B cell (primary cell): ENCODE measurements at regions not wholly inside any gene's neighbourhood (a gene's known extent, or its start where the extent isn't known, plus 50 kb on each side); places are given as distances from the start of the nearest gene placed in this dataset.

Experiments used
- ATAC-seq: fragments of 200-7000 bp; cut with Tn5 transposase; one replicate; pipeline ENCODE4 v1.10.0; 2021; ENCODE audit warnings: low read depth, mild to moderate bottlenecking, moderate number of reproducible peaks, moderate library complexity
- CTCF ChIA-PET: fragments of 350-600 bp; sonication (Branson Sonifier 250); formaldehyde crosslinking; loops from one replicate; lab custom pipeline; 2021; ENCODE audit warnings: antibody characterized with exemption, inconsistent platforms; lab: Charles Lee
- POLR2A ChIA-PET: fragments of 350-600 bp; sonication (Branson Sonifier 250); formaldehyde crosslinking; loops from one replicate; lab custom pipeline; 2021; ENCODE audit warnings: antibody characterized with exemption; lab: Charles Lee
- DNase-seq: peaks from one replicate; pipeline ENCODE4 v3.0.0; 2013
- H2AFZ ChIP-seq: 2 replicates; pipeline ENCODE4 v1.6.1; 2012; ENCODE audit warnings: mild to moderate bottlenecking, low read depth, low read length; ENCODE audit not compliant: insufficient read depth, poor library complexity, severe bottlenecking
- H3K27ac ChIP-seq, 2 donors: 1 replicate in 1 of 2; 2 replicates in 1 of 2; pipeline ENCODE4 v1.5.1; 2012 to 2013; ENCODE audit warnings: low read length in 2 of 2, mild to moderate bottlenecking in 2 of 2, moderate library complexity in 1 of 2
- H3K27me3 ChIP-seq, 4 experiments: fragments of 200-600 bp in 1 of 4; sonication (generic) in 1 of 4; replicated peaks in 1 of 4; 1 replicate in 2 of 4; 2 replicates in 2 of 4; pipeline versions ENCODE4 v1.6.1 to v1.7.0; 2013 to 2016; ENCODE audit warnings: low read length in 3 of 4, mild to moderate bottlenecking in 2 of 4, mixed read lengths in 1 of 4, moderate library complexity in 1 of 4; ENCODE audit not compliant: insufficient read depth in 4 of 4, control insufficient read depth in 3 of 4; ENCODE audit errors: control extremely low read depth in 1 of 4
- H3K36me3 ChIP-seq, 2 experiments: replicated peaks in 1 of 2; 1 replicate in 1 of 2; 2 replicates in 1 of 2; pipeline versions ENCODE4 v1.6.1 to v1.7.1; 2013; ENCODE audit warnings: low read length in 1 of 2; ENCODE audit not compliant: insufficient read depth in 2 of 2, control insufficient read depth in 1 of 2; ENCODE audit errors: control extremely low read depth in 1 of 2, extremely low read depth in 1 of 2
- H3K4me1 ChIP-seq, 2 donors: fragments of 200-600 bp in 1 of 2; sonication (generic) in 1 of 2; 1 replicate in 1 of 2; 2 replicates in 1 of 2; pipeline versions ENCODE4 v1.5.1 to v1.6.1; 2013 to 2017; ENCODE audit warnings: low read length in 2 of 2; ENCODE audit not compliant: control insufficient read depth in 2 of 2, insufficient read depth in 2 of 2
- H3K4me2 ChIP-seq: replicated peaks from 2 replicates; pipeline ENCODE3; 2012; ENCODE audit warnings: mild to moderate bottlenecking, low read depth, low read length; ENCODE audit not compliant: poor library complexity, severe bottlenecking
- H3K4me3 ChIP-seq, 5 experiments: fragments of 200-600 bp in 1 of 5; sonication (generic) in 1 of 5; 1 replicate in 3 of 5; 2 replicates in 2 of 5; pipeline versions ENCODE4 v1.5.1 to v1.7.0; 2011 to 2016; ENCODE audit warnings: low read length in 4 of 5, mild to moderate bottlenecking in 4 of 5, low read depth in 2 of 5, control low read depth in 1 of 5, moderate library complexity in 1 of 5; ENCODE audit not compliant: insufficient read depth in 1 of 5; ENCODE audit errors: control extremely low read depth in 1 of 5, extremely low read depth in 1 of 5
- H3K79me2 ChIP-seq: fragments of 200-600 bp; sonication (generic); one replicate; pipeline ENCODE4 v1.6.0; 2016; ENCODE audit warnings: low read length; ENCODE audit not compliant: control insufficient read depth, insufficient read depth
- H3K9ac ChIP-seq: fragments of 200-600 bp; sonication (generic); 2 replicates; pipeline ENCODE4 v1.6.1; 2017; ENCODE audit warnings: mild to moderate bottlenecking, low read length, moderate library complexity
- H3K9me3 ChIP-seq, 3 donors: one replicate each; pipeline versions ENCODE4 v1.6.1 to v1.7.1; 2013; ENCODE audit warnings: low read length in 2 of 3; ENCODE audit not compliant: control insufficient read depth in 2 of 3, insufficient read depth in 1 of 3; ENCODE audit errors: control extremely low read depth in 1 of 3
- H4K20me1 ChIP-seq: 2 replicates; pipeline ENCODE4 v1.6.0; 2012; ENCODE audit warnings: mild to moderate bottlenecking, low read length; ENCODE audit not compliant: insufficient read depth, control insufficient read depth, poor library complexity, severe bottlenecking
- H3K27ac Mint-ChIP-seq: one replicate; pipeline ENCODE4 v1.8.0; 2021; ENCODE audit warnings: mixed read lengths
- H3K27me3 Mint-ChIP-seq: one replicate; pipeline ENCODE4 v1.8.0; 2021; ENCODE audit warnings: mixed read lengths
- H3K4me1 Mint-ChIP-seq: one replicate; pipeline ENCODE4 v1.8.0; 2021; ENCODE audit warnings: mixed read lengths
- H3K4me3 Mint-ChIP-seq: one replicate; pipeline ENCODE4 v1.8.0; 2021; ENCODE audit warnings: mixed read lengths
- H3K9me3 Mint-ChIP-seq: one replicate; pipeline ENCODE4 v1.8.0; 2022; ENCODE audit warnings: mixed read lengths; ENCODE audit not compliant: insufficient read depth
- CTCF ChIP-seq: fragments of 200-600 bp; IDR thresholded peaks from one replicate; pipeline ENCODE4 v1.8.0; 2022; ENCODE audit warnings: antibody characterized with exemption, mild to moderate bottlenecking
- EZH2 ChIP-seq: IDR thresholded peaks from 2 replicates; pipeline ENCODE4 v1.6.1; 2012; ENCODE audit warnings: borderline replicate concordance, low read depth, mild to moderate bottlenecking, moderate library complexity, low read length; ENCODE audit not compliant: insufficient read depth, poor library complexity, severe bottlenecking
- WGBS: methylation state at CpG from one replicate; pipeline ENCODE4 v1.1.5; 2013; ENCODE audit warnings: missing lambda C conversion rate; ENCODE audit not compliant: insufficient coverage; 5-methylcytosine and 5-hydroxymethylcytosine counted together
- intact Hi-C: fragments of 100-400 bp; cut with micrococcal nuclease; formaldehyde crosslinking; loops from one replicate; pipeline ENCODE4 v1.10.0; 2022

GRCh38 chr7:21149809-21150208, 278.1 kb upstream of the SP4 start:
- H3K4me3 Mint-ChIP-seq: no peak overlapping the region
- POLR2A ChIA-PET: no interaction called here
- Histone ChIP-seq H3K4me1 (no peaks in the 10 kb centered on the region), H3K27me3 (peaks cover 0 to 3% (median 0%) of the 10 kb centered on the region in 4 experiments), H2AFZ (no peak overlapping the region), H3K9me3 (no peaks in the 10 kb centered on the region), H4K20me1 (no peaks in the 10 kb centered on the region), H3K4me2 (no peak overlapping the region), H3K27ac (no peak overlapping the region), H3K4me3 (no peak overlapping the region), H3K79me2 (no peaks in the 10 kb centered on the region), H3K9ac (no peak overlapping the region), H3K36me3 (no peaks in the 10 kb centered on the region)
- 88% methylated on average over 3 of the region's 3 CpGs for WGBS
- DNase-seq (no peak), ATAC-seq (no peak)
- TF ChIP-seq CTCF (no peak), EZH2 (no peak)
- intact Hi-C loops: no loop called here
- CTCF ChIA-PET: no interaction called here
- H3K4me1 Mint-ChIP-seq: no peaks in the 10 kb centered on the region
- H3K9me3 Mint-ChIP-seq: no peaks in the 10 kb centered on the region
- peaks cover 9% of the 10 kb centered on the region for H3K27me3 Mint-ChIP-seq
- H3K27ac Mint-ChIP-seq: no peak overlapping the region

GRCh38 chr7:21154614-21155013, 273.3 kb upstream of the SP4 start:
- H3K4me3 ChIP-seq: no peak overlapping the region
- no peaks in the 10 kb centered on the region for H3K4me1 ChIP-seq
- Mint-ChIP-seq H3K4me1 (no peaks in the 10 kb centered on the region), H3K4me3 (no peak overlapping the region), H3K27me3 (peaks cover 2% of the 10 kb centered on the region), H3K9me3 (no peaks in the 10 kb centered on the region), H3K27ac (no peak overlapping the region)
- ChIA-PET POLR2A (no interaction called here), CTCF (no interaction called here)
- H3K27ac ChIP-seq: no peak overlapping the region
- intact Hi-C loops: no loop called here
- no CpG with 5 or more reads among the region's 2 CpGs for WGBS
- TF ChIP-seq EZH2 (no peak), CTCF (no peak)
- ATAC-seq (no peak), DNase-seq (no peak)
- H3K79me2 ChIP-seq: no peaks in the 10 kb centered on the region
- no peak overlapping the region for H2AFZ ChIP-seq
- no peaks in the 10 kb centered on the region for H3K27me3 ChIP-seq
- H3K9ac ChIP-seq: no peak overlapping the region
- no peaks in the 10 kb centered on the region for H3K9me3 ChIP-seq
- no peak overlapping the region for H3K4me2 ChIP-seq
- no peaks in the 10 kb centered on the region for H3K36me3 ChIP-seq
- H4K20me1 ChIP-seq: no peaks in the 10 kb centered on the region
